Uterus (tissue), 2 donors: ENCODE measurements at regions not wholly inside any gene's neighbourhood (a gene's known extent, or its start where the extent isn't known, plus 50 kb on each side); places are given as distances from the start of the nearest gene placed in this dataset.
"Not testable (repeated sequence)": the region's sequence is repeated elsewhere in the genome, so short reads cannot be mapped to it uniquely, and the experiment has no call there.

Experiments
- CTCF ChIP-seq, 4 experiments: fragments of 200-600 bp in 2 of 4; fragments of 450-650 bp in 2 of 4; sonication (generic) in 2 of 4; IDR thresholded peaks; one replicate each; pipeline ENCODE4 v1.5.1; 2016 to 2019; ENCODE audit warnings: antibody characterized with exemption in 4 of 4, mild to moderate bottlenecking in 2 of 4, moderate library complexity in 1 of 4
- POLR2A ChIP-seq, 2 donors: fragments of 450-650 bp; IDR thresholded peaks; one replicate each; pipeline ENCODE4 v1.6.1; 2016; ENCODE audit warnings: antibody characterized with exemption in 2 of 2, mild to moderate bottlenecking in 1 of 2, moderate library complexity in 1 of 2

GRCh38 chr19:31537902-31538301, 188.7 kb upstream of the TSHZ3 start:
- TF ChIP-seq CTCF, POLR2A (IDR thresholded peaks at IDR 0.05): not testable (repeated sequence)
